Peyer's patch (tissue), 4 donors: ENCODE measurements at regions not wholly inside any gene's neighbourhood (a gene's known extent, or its start where the extent isn't known, plus 50 kb on each side); places are given as distances from the start of the nearest gene placed in this dataset.

Source experiments
- DNase-seq, 3 donors: peaks; one replicate each; pipeline ENCODE4 v3.0.0-alpha.2; 2017 to 2019
- H3K27ac ChIP-seq, 4 donors: fragments of 200-600 bp; sonication (generic); one replicate each; pipeline ENCODE4 v1.5.1; 2016 to 2019
- H3K27me3 ChIP-seq, 2 donors: fragments of 200-600 bp; sonication (generic); one replicate each; pipeline ENCODE4 v1.5.1; 2019
- H3K36me3 ChIP-seq, 3 donors: fragments of 200-600 bp; sonication (generic); one replicate each; pipeline ENCODE4 v1.5.1; 2016 to 2019
- H3K4me1 ChIP-seq, 4 donors: fragments of 200-600 bp; sonication (generic); one replicate each; pipeline ENCODE4 v1.5.1; 2016 to 2019
- H3K4me3 ChIP-seq, 4 donors: fragments of 200-600 bp; sonication (generic); 1 replicate in 3 of 4; 2 replicates in 1 of 4; pipeline ENCODE4 v1.5.1; 2016 to 2019; ENCODE audit warnings: mild to moderate bottlenecking in 1 of 4
- H3K9me3 ChIP-seq, 4 donors: fragments of 200-600 bp; sonication (generic); one replicate each; pipeline ENCODE4 v1.5.1; 2016 to 2019; ENCODE audit warnings: mild to moderate bottlenecking in 1 of 4
- POLR2A ChIP-seq, 2 donors: fragments of 450-650 bp; IDR thresholded peaks; one replicate each; pipeline ENCODE4 v1.5.1; 2017; ENCODE audit warnings: antibody characterized with exemption in 2 of 2, mild to moderate bottlenecking in 2 of 2, moderate library complexity in 2 of 2
- TF ChIP-seq, protein P1 (sequence below), 6 experiments: fragments of 450-650 bp in 4 of 6; fragments of 200-600 bp in 2 of 6; sonication (generic) in 1 of 6; IDR thresholded peaks; one replicate each; pipeline ENCODE4 v1.5.1; 2017 to 2019; ENCODE audit warnings: antibody characterized with exemption in 6 of 6, mild to moderate bottlenecking in 3 of 6, moderate library complexity in 1 of 6

DNA sequence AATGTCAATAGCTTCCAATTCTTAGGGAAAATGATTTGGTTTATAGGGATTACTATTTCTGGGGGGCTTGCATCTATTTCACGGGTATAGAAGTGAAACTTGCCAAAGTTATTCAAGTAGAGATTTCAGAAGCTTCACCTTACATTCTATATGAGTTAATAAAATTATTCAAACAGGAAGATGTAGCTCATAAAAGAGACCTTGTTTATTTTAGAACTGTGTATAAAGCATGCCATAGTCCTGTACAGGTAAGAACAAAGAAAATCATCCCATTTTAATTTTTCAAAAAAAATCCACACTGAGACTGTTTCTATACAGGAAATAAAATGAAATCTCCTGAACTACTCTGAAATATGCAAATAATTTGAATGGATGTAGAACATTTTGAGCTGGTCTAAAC lies 834.7 kb downstream of the TRHDE start:
- no peaks in the 10 kb centered on the region for H3K9me3 ChIP-seq
- no peaks in the 10 kb centered on the region for H3K36me3 ChIP-seq
- H3K4me3 ChIP-seq: no peak overlapping the region
- no peak for DNase-seq
- TF ChIP-seq, protein P1, sequence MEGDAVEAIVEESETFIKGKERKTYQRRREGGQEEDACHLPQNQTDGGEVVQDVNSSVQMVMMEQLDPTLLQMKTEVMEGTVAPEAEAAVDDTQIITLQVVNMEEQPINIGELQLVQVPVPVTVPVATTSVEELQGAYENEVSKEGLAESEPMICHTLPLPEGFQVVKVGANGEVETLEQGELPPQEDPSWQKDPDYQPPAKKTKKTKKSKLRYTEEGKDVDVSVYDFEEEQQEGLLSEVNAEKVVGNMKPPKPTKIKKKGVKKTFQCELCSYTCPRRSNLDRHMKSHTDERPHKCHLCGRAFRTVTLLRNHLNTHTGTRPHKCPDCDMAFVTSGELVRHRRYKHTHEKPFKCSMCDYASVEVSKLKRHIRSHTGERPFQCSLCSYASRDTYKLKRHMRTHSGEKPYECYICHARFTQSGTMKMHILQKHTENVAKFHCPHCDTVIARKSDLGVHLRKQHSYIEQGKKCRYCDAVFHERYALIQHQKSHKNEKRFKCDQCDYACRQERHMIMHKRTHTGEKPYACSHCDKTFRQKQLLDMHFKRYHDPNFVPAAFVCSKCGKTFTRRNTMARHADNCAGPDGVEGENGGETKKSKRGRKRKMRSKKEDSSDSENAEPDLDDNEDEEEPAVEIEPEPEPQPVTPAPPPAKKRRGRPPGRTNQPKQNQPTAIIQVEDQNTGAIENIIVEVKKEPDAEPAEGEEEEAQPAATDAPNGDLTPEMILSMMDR (IDR thresholded peaks at IDR 0.05): no peak
- TF ChIP-seq POLR2A (IDR thresholded peaks at IDR 0.05): no peak
- H3K27me3 ChIP-seq: no peaks in the 10 kb centered on the region
- no peak overlapping the region for H3K27ac ChIP-seq
- H3K4me1 ChIP-seq: no peaks in the 10 kb centered on the region

DNA sequence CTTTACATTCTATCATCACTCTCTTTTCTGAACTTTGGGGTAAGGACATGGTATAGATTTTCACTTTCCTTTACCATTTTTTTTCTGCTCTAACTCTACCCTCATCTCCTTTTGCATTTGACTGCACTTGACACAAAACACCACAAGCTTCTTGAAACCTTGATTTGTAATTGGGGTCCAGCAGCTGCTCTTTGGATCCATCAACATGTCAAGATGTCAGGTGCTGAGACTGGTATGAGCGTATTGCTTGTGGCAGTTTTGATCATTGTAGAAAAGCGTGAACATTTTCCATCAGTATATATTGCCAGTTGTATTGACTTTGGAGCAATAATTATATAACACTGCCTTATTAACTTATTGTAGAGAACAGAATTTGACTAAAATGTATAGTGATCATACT lies 838.6 kb downstream of the TRHDE start:
- no peak for DNase-seq
- no peaks in the 10 kb centered on the region for H3K27me3 ChIP-seq
- no peak overlapping the region for H3K4me3 ChIP-seq
- H3K9me3 ChIP-seq: no peaks in the 10 kb centered on the region
- no peaks in the 10 kb centered on the region for H3K36me3 ChIP-seq
- TF ChIP-seq, protein P1 (IDR thresholded peaks at IDR 0.05): no peak
- TF ChIP-seq POLR2A (IDR thresholded peaks at IDR 0.05): no peak
- H3K4me1 ChIP-seq: no peaks in the 10 kb centered on the region
- no peak overlapping the region for H3K27ac ChIP-seq

DNA sequence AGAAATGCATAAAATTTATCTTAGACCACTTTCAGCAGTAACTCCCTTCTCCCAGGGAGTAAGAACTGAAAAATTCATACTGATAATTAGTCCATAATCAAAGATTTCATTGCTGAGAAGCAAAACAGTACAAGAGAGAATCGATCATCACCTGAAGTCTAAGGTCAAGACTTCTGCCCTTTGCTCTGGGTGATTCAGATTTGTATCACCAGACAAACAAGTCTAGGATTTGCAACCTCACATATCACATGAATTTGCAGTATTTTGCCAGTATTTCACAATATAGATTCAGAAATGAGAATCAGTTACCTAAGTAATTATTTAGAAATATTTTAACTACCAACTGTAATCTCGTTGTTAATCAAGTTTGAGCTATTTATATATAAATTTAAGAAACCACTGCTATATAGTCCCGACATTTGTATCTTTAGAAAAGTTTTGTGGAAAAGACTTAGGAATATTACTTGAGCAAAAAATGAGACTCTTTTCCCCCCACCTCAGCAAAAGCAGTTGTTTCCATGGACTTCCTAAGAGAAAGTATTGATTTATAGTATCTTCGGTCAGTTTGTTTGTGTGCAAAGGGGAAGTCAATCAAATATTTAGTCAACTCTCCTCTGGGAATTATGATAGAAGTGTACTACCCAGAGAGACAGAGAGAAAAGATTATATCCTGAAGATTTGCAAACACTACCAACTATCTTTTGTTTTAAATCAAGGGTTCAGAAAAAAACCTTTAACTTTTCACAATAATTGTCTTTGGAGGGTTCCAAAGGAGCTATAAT lies 840.1 kb downstream of the TRHDE start:
- TF ChIP-seq, protein P1 (IDR thresholded peaks at IDR 0.05): no peak
- no peak for TF ChIP-seq POLR2A (IDR thresholded peaks at IDR 0.05)
- H3K4me3 ChIP-seq: no peak overlapping the region
- H3K36me3 ChIP-seq: no peaks in the 10 kb centered on the region
- H3K27ac ChIP-seq: no peak overlapping the region
- H3K4me1 ChIP-seq: no peaks in the 10 kb centered on the region
- no peaks in the 10 kb centered on the region for H3K9me3 ChIP-seq
- no peak for DNase-seq
- H3K27me3 ChIP-seq: no peaks in the 10 kb centered on the region

DNA sequence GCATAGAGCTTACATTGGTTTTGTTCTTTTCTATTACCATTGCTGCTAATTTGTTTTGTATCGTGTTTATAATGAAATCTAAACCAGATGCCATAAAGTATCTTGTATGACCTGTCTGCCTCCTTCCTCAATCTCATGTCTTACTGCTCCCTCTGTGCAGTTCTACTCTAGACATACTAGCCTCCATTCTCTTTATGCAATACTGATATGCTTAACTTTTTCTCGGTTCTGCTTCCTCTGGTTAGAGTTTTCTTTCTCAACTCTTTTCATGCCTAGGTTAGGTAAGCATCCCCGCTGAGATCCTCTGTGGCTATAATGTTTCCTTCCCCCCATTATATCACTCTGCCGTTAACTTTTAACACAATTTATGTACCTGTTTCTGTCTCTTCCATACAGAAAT lies 852.3 kb downstream of the TRHDE start:
- no peaks in the 10 kb centered on the region for H3K9me3 ChIP-seq
- TF ChIP-seq, protein P1 (IDR thresholded peaks at IDR 0.05): no peak
- TF ChIP-seq POLR2A (IDR thresholded peaks at IDR 0.05): no peak
- no peak overlapping the region for H3K27ac ChIP-seq
- no peak overlapping the region for H3K4me3 ChIP-seq
- no peaks in the 10 kb centered on the region for H3K4me1 ChIP-seq
- no peaks in the 10 kb centered on the region for H3K36me3 ChIP-seq
- DNase-seq: no peak
- H3K27me3 ChIP-seq: no peaks in the 10 kb centered on the region

DNA sequence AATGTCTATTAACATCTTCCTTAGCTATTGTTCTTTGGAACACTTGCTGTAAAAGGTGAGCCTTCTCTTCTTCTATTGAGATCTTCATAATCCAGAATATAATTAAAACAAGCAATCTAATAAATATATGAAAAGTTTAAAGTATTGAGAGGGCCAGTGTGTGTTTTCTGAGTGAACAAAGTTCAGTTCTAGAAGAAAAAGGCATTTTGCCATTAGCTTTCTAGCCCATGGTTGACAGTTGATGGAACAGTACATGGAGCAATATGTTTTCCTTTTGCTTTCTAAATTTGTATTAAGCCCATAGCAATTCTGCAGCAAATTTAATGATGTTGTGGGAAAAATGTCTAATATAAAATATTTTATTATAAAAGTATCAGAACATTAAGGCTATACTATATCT lies 853.0 kb downstream of the TRHDE start:
- no peaks in the 10 kb centered on the region for H3K9me3 ChIP-seq
- TF ChIP-seq, protein P1 (IDR thresholded peaks at IDR 0.05): no peak
- no peak for TF ChIP-seq POLR2A (IDR thresholded peaks at IDR 0.05)
- no peak for DNase-seq
- H3K27ac ChIP-seq: no peak overlapping the region
- H3K27me3 ChIP-seq: no peaks in the 10 kb centered on the region
- no peaks in the 10 kb centered on the region for H3K36me3 ChIP-seq
- no peaks in the 10 kb centered on the region for H3K4me1 ChIP-seq
- H3K4me3 ChIP-seq: no peak overlapping the region
